ENCODE measurements at regions not wholly inside any gene's neighbourhood (a gene's known extent, or its start where the extent isn't known, plus 50 kb on each side); places are given as distances from the start of the nearest gene placed in this dataset.
"Not testable (repeated sequence)": the region's sequence is repeated elsewhere in the genome, so short reads cannot be mapped to it uniquely, and the experiment has no call there.

DNA sequence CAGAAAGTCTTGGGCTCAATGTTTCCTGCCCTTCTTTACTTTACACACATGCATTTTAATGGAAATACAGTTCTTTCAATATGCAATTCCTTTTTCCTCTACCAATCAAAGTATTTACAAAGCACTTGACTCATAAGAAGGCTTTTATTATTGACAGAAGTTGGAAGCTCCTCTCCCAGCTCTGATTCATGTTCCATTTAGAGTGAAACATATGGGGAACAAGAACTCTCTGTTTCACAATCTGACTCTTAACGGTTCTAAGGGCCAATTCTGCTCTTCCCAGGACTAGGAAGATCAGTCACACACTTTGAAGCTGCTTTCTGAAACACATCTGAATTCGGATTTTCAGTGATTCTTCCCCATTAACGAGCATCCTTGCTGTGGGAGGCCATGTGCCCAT lies 300.5 kb downstream of the ANAPC1 start:
- TF ChIP-seq, protein P1, sequence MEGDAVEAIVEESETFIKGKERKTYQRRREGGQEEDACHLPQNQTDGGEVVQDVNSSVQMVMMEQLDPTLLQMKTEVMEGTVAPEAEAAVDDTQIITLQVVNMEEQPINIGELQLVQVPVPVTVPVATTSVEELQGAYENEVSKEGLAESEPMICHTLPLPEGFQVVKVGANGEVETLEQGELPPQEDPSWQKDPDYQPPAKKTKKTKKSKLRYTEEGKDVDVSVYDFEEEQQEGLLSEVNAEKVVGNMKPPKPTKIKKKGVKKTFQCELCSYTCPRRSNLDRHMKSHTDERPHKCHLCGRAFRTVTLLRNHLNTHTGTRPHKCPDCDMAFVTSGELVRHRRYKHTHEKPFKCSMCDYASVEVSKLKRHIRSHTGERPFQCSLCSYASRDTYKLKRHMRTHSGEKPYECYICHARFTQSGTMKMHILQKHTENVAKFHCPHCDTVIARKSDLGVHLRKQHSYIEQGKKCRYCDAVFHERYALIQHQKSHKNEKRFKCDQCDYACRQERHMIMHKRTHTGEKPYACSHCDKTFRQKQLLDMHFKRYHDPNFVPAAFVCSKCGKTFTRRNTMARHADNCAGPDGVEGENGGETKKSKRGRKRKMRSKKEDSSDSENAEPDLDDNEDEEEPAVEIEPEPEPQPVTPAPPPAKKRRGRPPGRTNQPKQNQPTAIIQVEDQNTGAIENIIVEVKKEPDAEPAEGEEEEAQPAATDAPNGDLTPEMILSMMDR (conservative IDR thresholded peaks at IDR 0.05 in 1 of 2, IDR thresholded peaks at IDR 0.05 in 1 of 2; ENCODE audit: low read depth in 1 of 2, low read length in 2 of 2), result not testable (repeated sequence)
- TF ChIP-seq EZH2 (IDR thresholded peaks at IDR 0.05; ENCODE audit: low read length, missing control alignments), result not testable (repeated sequence)
